Esophagus (tissue), 2 donors: ENCODE measurements at regions not wholly inside any gene's neighbourhood (a gene's known extent, or its start where the extent isn't known, plus 50 kb on each side); places are given as distances from the start of the nearest gene placed in this dataset.

Experiments used
- H3K27ac ChIP-seq, 2 donors: one replicate each; pipeline ENCODE4 v1.5.1; 2013; ENCODE audit warnings: low read depth in 2 of 2, mild to moderate bottlenecking in 2 of 2, inconsistent platforms in 1 of 2, low read length in 1 of 2, moderate library complexity in 1 of 2
- H3K27me3 ChIP-seq, 2 donors: one replicate each; pipeline ENCODE4 v1.6.1; 2013; ENCODE audit warnings: low read length in 2 of 2, control low read depth in 1 of 2, mild to moderate bottlenecking in 1 of 2; ENCODE audit not compliant: insufficient read depth in 2 of 2, control insufficient read depth in 1 of 2
- H3K36me3 ChIP-seq, 2 donors: one replicate each; pipeline ENCODE4 v1.6.1; 2013; ENCODE audit warnings: low read length in 1 of 2; ENCODE audit not compliant: control insufficient read depth in 2 of 2, insufficient read depth in 2 of 2
- H3K4me1 ChIP-seq, 2 donors: one replicate each; pipeline ENCODE4 v1.6.1; 2013; ENCODE audit warnings: low read length in 1 of 2; ENCODE audit not compliant: control insufficient read depth in 2 of 2, insufficient read depth in 2 of 2
- H3K4me3 ChIP-seq, 2 donors: one replicate each; pipeline ENCODE4 v1.5.1; 2013; ENCODE audit warnings: low read length in 2 of 2, mild to moderate bottlenecking in 2 of 2, low read depth in 1 of 2, moderate library complexity in 1 of 2
- H3K9me3 ChIP-seq, 2 donors: one replicate each; pipeline ENCODE4 v1.6.1; 2013; ENCODE audit warnings: mild to moderate bottlenecking in 2 of 2, low read depth in 1 of 2, low read length in 1 of 2, moderate library complexity in 1 of 2; ENCODE audit not compliant: control insufficient read depth in 2 of 2, insufficient read depth in 1 of 2
- WGBS, 2 donors: extraction: QIAGEN DNeasy Blood & Tissue Kit; methylation state at CpG; one replicate each; pipeline ENCODE4 v1.1.7; 2013; 5-methylcytosine and 5-hydroxymethylcytosine counted together
- donor health status: healthy with polysubstance abuse.
- donor health status: Bipolar disorder and iron deficiency.

DNA sequence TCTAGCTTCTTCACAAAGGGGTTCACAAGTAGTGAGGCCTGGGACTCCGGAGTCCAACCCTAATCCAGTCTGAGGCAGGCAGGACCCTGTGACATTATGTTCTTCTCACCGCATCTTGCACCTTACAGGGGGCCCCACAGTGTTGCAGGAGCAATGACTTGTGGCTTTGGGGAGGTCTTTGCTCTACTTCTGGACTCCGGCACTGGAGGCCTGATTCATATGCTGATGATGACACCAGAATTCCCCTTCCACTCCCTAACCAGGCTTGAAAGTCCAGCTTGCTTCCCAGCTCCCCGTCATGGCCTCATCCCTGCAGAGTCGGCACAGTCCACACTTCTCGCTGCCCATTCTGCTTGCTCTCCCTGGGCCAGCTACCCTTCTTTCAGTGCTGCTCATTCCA, 96.3 kb upstream of the SLC44A3 start:
- no peak overlapping the region for H3K27ac ChIP-seq
- H3K4me1 ChIP-seq: peaks cover 0 to 6% of the 10 kb centered on the region in 2 donors
- H3K4me3 ChIP-seq: no peak overlapping the region
- H3K36me3 ChIP-seq: no peaks in the 10 kb centered on the region
- no peaks in the 10 kb centered on the region for H3K9me3 ChIP-seq
- WGBS, 2 donors: 85 to 89% methylated on average over 6 of the region's 6 CpGs
- no peaks in the 10 kb centered on the region for H3K27me3 ChIP-seq

- no peak overlapping the region for H3K4me3 ChIP-seq
- H3K36me3 ChIP-seq: no peaks in the 10 kb centered on the region
- no peaks in the 10 kb centered on the region for H3K27me3 ChIP-seq
- H3K27ac ChIP-seq: no peak overlapping the region
- WGBS, 2 donors: 68 to 81% methylated on average over 6 of the region's 6 CpGs
- peaks cover 0 to 6% of the 10 kb centered on the region in 2 donors for H3K4me1 ChIP-seq
- no peaks in the 10 kb centered on the region for H3K9me3 ChIP-seq
Measured at GRCh38 chr1:94723463-94723862, 96.7 kb upstream of the SLC44A3 start.

DNA sequence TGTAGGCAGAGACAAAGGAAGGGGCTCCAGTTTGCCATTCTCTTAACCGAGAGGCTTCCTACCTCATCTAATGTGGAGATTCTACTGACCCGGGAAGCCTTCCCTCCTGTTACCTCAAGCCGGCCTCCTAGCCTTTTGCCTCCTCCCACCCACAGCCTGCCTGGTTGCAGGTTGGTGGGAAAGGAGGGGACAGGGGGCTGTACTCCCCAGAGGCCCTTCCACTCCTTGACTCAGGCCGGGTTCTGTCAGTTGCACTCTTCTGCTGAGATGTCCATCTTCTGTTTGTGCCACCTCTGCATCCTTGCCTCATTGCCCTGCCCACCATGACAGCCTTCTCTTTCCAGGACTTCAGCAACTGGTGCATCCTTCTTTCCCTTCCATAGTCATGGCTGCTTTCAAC, 98.0 kb upstream of the SLC44A3 start:
- no peak overlapping the region for H3K4me3 ChIP-seq
- H3K36me3 ChIP-seq: no peaks in the 10 kb centered on the region
- no peak overlapping the region for H3K27ac ChIP-seq
- H3K4me1 ChIP-seq: peaks cover 0 to under 1% of the 10 kb centered on the region in 2 donors
- H3K27me3 ChIP-seq: no peaks in the 10 kb centered on the region
- 84 to 89% methylated on average over 4 of the region's 4 CpGs for WGBS, 2 donors
- H3K9me3 ChIP-seq: no peaks in the 10 kb centered on the region

DNA sequence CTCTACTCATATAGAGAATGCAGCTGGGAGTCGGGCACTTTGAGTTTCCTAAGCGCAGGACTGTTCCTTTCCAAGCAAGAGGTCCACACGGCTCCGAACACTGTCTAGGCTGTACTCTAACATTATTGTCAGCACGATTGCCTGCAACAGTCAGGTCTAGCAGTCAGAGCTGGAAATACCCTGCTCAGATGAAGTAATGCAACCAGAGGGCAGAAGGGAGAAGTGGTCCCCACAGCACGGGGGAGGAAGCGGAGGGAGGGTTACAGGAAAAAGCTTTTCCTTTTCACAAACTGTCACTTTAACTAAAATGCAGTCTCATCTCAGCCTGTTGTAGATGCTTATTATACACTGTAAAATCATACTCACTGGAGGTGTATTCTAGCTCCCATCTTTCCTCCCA, 98.9 kb upstream of the SLC44A3 start:
- Histone ChIP-seq H3K27me3 (peaks cover 0 to 2% of the 10 kb centered on the region in 2 donors), H3K36me3 (no peaks in the 10 kb centered on the region), H3K27ac (no peak overlapping the region), H3K4me3 (no peak overlapping the region), H3K9me3 (no peaks in the 10 kb centered on the region), H3K4me1 (no peaks in the 10 kb centered on the region)
- 81 to 83% methylated on average over 7 of the region's 7 CpGs for WGBS, 2 donors

DNA sequence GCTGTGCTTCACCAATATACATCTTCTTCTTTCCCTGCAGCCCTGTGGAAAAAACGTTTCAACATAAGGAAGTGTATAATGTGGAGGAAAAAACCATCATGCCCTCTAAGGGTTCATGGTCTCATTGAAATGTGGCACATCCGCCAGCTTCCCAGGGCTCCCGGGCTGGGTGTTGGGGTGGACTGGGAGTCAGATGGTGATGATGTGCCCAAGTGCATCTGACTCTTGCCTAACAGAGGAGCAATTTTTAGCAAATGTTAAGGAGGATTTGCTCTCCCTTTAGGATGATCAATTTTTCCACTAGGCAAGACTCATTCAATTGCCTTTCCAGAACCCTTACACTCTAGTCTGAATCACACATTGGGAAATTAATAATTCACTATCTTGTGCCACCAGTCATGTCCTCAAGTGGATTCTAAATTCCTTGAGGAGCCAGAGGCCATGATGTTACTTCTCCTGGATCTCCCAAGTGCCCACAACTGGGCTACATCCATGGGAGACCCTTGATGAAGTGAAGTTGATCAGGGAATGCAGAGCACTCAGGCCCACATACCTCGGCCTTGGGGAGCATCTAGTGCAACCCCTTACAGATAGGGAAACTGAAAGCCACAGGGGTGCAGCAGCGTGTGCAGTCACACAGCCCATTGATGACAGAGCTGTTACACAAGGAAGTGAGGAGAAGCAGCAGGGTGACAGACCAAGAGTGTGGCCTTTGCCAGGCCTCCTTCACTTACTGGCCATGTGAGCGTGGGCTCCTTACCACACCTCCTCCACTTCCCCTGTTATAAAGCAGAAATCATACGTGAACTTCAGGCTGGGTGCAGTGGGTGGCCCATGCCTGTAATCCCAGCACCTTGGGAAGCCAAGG, 100.0 kb upstream of the SLC44A3 start:
- Histone ChIP-seq H3K4me1 (no peaks in the 10 kb centered on the region), H3K27ac (no peak overlapping the region), H3K9me3 (no peaks in the 10 kb centered on the region), H3K27me3 (peaks cover 0 to 2% of the 10 kb centered on the region in 2 donors), H3K4me3 (no peak overlapping the region), H3K36me3 (no peaks in the 10 kb centered on the region)
- 79 to 82% methylated on average over 7 of the region's 7 CpGs for WGBS, 2 donors

DNA sequence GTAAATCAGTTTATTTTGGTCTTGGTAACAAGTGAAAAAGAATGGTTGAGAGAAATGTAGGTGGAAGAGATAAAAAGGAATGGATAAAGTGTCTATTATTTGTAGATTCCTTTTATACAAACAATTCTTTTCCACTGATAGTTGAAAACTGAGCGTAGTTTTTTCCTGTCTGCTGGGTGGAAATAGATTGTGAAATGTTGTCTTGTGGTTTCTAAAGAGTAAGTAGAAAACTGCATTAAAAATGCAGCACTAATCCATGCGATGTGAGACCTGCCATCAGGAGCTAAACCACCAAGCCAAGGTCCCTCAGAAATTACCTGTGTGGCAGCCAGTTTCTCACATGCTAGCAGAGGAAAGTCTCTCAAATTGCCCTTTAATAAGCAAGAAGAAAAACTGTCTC, 103.2 kb upstream of the SLC44A3 start:
- Histone ChIP-seq H3K27me3 (peaks cover 0 to 2% of the 10 kb centered on the region in 2 donors), H3K9me3 (no peaks in the 10 kb centered on the region), H3K4me1 (peaks cover 2 to 3% of the 10 kb centered on the region in 2 donors), H3K27ac (no peak overlapping the region), H3K4me3 (no peak overlapping the region), H3K36me3 (no peaks in the 10 kb centered on the region)
- WGBS, 2 donors: 78 to 83% methylated on average over 2 of the region's 2 CpGs

DNA sequence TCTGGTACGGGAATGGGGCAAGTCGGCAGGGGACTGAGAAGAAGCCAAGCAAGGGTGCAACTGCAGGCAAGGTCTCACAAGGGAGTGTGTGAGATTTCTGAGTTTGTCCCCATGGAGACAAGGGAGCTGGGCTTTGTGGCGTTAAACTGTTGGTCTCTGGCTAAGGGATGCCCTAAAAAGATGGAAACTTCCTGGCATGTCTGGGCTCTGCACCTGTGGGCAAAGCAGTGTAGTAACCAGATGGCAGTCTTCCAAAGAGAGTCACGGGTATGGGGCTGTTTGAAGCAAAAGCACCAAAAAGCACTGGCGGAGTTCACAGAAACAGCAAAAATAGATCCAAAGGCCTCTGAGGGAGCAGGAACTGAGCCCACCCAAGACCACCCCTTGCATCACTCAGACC, 104.8 kb upstream of the SLC44A3 start:
- Histone ChIP-seq H3K27ac (peak overlapping the region in 1 of 2 donors; percentile 3), H3K9me3 (no peaks in the 10 kb centered on the region), H3K4me3 (no peak overlapping the region), H3K36me3 (no peaks in the 10 kb centered on the region), H3K27me3 (peaks cover 0 to 2% of the 10 kb centered on the region in 2 donors), H3K4me1 (peaks cover 2 to 3% of the 10 kb centered on the region in 2 donors)
- WGBS, 2 donors: 87 to 91% methylated on average over 5 of the region's 5 CpGs

GRCh38 chr1:94714552-94714951, 105.6 kb upstream of the SLC44A3 start:
- Histone ChIP-seq H3K4me1 (peaks cover 2 to 3% of the 10 kb centered on the region in 2 donors), H3K9me3 (no peaks in the 10 kb centered on the region), H3K27ac (no peak overlapping the region), H3K4me3 (no peak overlapping the region), H3K36me3 (no peaks in the 10 kb centered on the region), H3K27me3 (peaks cover 0 to 2% of the 10 kb centered on the region in 2 donors)
- WGBS, 2 donors: 87% methylated on average over 4 of the region's 4 CpGs

GRCh38 chr1:94714152-94714551, 106.0 kb upstream of the SLC44A3 start:
- Histone ChIP-seq H3K27me3 (peaks cover 0 to 2% of the 10 kb centered on the region in 2 donors), H3K36me3 (no peaks in the 10 kb centered on the region), H3K4me1 (peaks cover 2 to 3% of the 10 kb centered on the region in 2 donors), H3K9me3 (no peaks in the 10 kb centered on the region), H3K4me3 (no peak overlapping the region), H3K27ac (peak overlapping the region in 1 of 2 donors; percentile 33)
- WGBS, 2 donors: 94 to 95% methylated on average over 5 of the region's 5 CpGs
